A549 (cell line): ENCODE measurements at regions not wholly inside any gene's neighbourhood (a gene's known extent, or its start where the extent isn't known, plus 50 kb on each side); places are given as distances from the start of the nearest gene placed in this dataset.

ENCODE experiments used
- ATAC-seq, 2 experiments: fragments of 200-7000 bp in 1 of 2; fragments of >200 bp in 1 of 2; cut with Nextera tagmentation in 1 of 2; cut with Tn5 transposase in 1 of 2; 3 replicates each; pipeline versions ENCODE4 v1.8.0 to v1.9.1; 2018 to 2020; ENCODE audit warnings: mild to moderate bottlenecking in 1 of 2, moderate library complexity in 1 of 2
- CTCF ChIA-PET: fragments of 300-600 bp; sonication (Branson Sonifier 250); formaldehyde crosslinking; extraction: SDS; loops from one replicate; lab custom pipeline; 2021; ENCODE audit warnings: antibody characterized with exemption, inconsistent platforms; lab: Yijun Ruan, JAX
- POLR2A ChIA-PET: fragments of 350-600 bp; formaldehyde crosslinking; extraction: SDS; loops from one replicate; lab custom pipeline; 2021; ENCODE audit warnings: antibody characterized with exemption, inconsistent platforms; lab: Yijun Ruan, JAX
- DNase-seq, 2 experiments: peaks; one replicate each; pipeline versions ENCODE4 v3.0.0 to v3.0.0-alpha.2; 2011 to 2016; ENCODE audit warnings: low read depth in 1 of 2, low spot score in 1 of 2
- FAIRE-seq: peaks from 2 replicates; lab custom pipeline; 2011; peaks lifted over from hg19 to GRCh38; lab: Jason Lieb, UNC
- H3K27ac ChIP-seq, 2 experiments: fragments of >200 bp; sonication (Bioruptor Twin); formaldehyde crosslinking; 3 replicates each; pipeline ENCODE4 v1.5.1; 2016 to 2017
- H3K4me1 ChIP-seq: fragments of >200 bp; sonication (Bioruptor Twin); formaldehyde crosslinking; 3 replicates; pipeline ENCODE4 v1.6.1; 2016
- H3K4me2 ChIP-seq: fragments of >200 bp; sonication (Bioruptor Twin); formaldehyde crosslinking; 3 replicates; pipeline ENCODE4 v1.6.1; 2016
- H3K4me3 ChIP-seq: fragments of >200 bp; sonication (Bioruptor Twin); formaldehyde crosslinking; 3 replicates; pipeline ENCODE4 v1.5.1; 2016
- H3K9me3 ChIP-seq: fragments of >200 bp; sonication (Bioruptor Twin); formaldehyde crosslinking; 3 replicates; pipeline ENCODE4 v1.6.1; 2016
- CBX2 ChIP-seq: fragments of 200-600 bp; sonication (generic); IDR thresholded peaks from 2 replicates; pipeline ENCODE4 v1.6.1; 2016; ENCODE audit warnings: low read depth, mild to moderate bottlenecking, borderline replicate concordance
- CEBPB ChIP-seq, 2 experiments: fragments of >200 bp in 1 of 2; sonication (Bioruptor Twin) in 1 of 2; formaldehyde crosslinking in 1 of 2; IDR thresholded peaks; 2 replicates each; pipeline ENCODE4 v1.6.1; 2012 to 2016
- EHF ChIP-seq: fragments of 250-450 bp; sonication (Bioruptor Pico); IDR thresholded peaks from 2 replicates; pipeline ENCODE4 v1.5.0; 2020; ENCODE audit warnings: mild to moderate bottlenecking
- EHMT2 ChIP-seq: fragments of 200-600 bp; sonication (generic); IDR thresholded peaks from 2 replicates; pipeline ENCODE4 v1.6.1; 2016; ENCODE audit warnings: antibody characterized with exemption, low read depth, mild to moderate bottlenecking, moderate library complexity
- EP300 ChIP-seq, 2 experiments: fragments of >200 bp; sonication (Bioruptor Twin); formaldehyde crosslinking; IDR thresholded peaks; 2 replicates in 1 of 2; 3 replicates in 1 of 2; pipeline ENCODE4 v1.6.1; 2016 to 2017
- ESRRA ChIP-seq: fragments of 150-350 bp; IDR thresholded peaks from 2 replicates; pipeline ENCODE4 v1.6.1; 2014; ENCODE audit warnings: mild to moderate bottlenecking, low read length, borderline replicate concordance
- FOXS1 ChIP-seq: fragments of 250-450 bp; sonication (Bioruptor Pico); IDR thresholded peaks from 2 replicates; pipeline ENCODE4 v1.5.0; 2020; ENCODE audit warnings: mild to moderate bottlenecking, moderate library complexity
- GATA3 ChIP-seq: IDR thresholded peaks from 2 replicates; pipeline ENCODE4 v1.6.1; 2012; ENCODE audit warnings: borderline replicate concordance
- HEYL ChIP-seq: fragments of 250-450 bp; sonication (Bioruptor Pico); IDR thresholded peaks from 2 replicates; pipeline ENCODE4 v1.8.0; 2021; ENCODE audit warnings: mild to moderate bottlenecking, moderate library complexity
- HOXB13 ChIP-seq: fragments of 250-450 bp; sonication (Bioruptor Pico); IDR thresholded peaks from 2 replicates; pipeline ENCODE4 v1.5.0; 2020; ENCODE audit warnings: low read depth, mild to moderate bottlenecking, moderate library complexity
- HOXB5 ChIP-seq: fragments of 250-450 bp; sonication (Bioruptor Pico); IDR thresholded peaks from 2 replicates; pipeline ENCODE4 v1.5.0; 2020; ENCODE audit warnings: mild to moderate bottlenecking, moderate library complexity
- KDM1A ChIP-seq: fragments of 200-600 bp; sonication (generic); IDR thresholded peaks from 2 replicates; pipeline ENCODE4 v1.6.1; 2016; ENCODE audit warnings: low read depth, mild to moderate bottlenecking
- MAZ ChIP-seq: fragments of 150-350 bp; IDR thresholded peaks from 2 replicates; pipeline ENCODE4 v1.6.1; 2014; ENCODE audit warnings: antibody characterized with exemption, low read depth, low read length, borderline replicate concordance
- MYC ChIP-seq: IDR thresholded peaks from 2 replicates; pipeline ENCODE4 v1.6.1; 2012; ENCODE audit warnings: mild to moderate bottlenecking, inconsistent platforms, low read length, improper control_type of control experiment, borderline replicate concordance
- NFE2L2 ChIP-seq: fragments of 150-350 bp; conservative IDR thresholded peaks from 2 replicates; pipeline ENCODE4 v1.6.1; 2014; ENCODE audit warnings: low read length
- NPAS2 ChIP-seq: fragments of 250-450 bp; sonication (Bioruptor Pico); IDR thresholded peaks from 2 replicates; pipeline ENCODE4 v1.8.0; 2022; ENCODE audit warnings: mild to moderate bottlenecking, moderate library complexity, borderline replicate concordance
- NR3C1 ChIP-seq: fragments of >200 bp; sonication (Bioruptor Twin); formaldehyde crosslinking; IDR thresholded peaks from 3 replicates; pipeline ENCODE4 v1.6.1; 2017
- PHF8 ChIP-seq: fragments of 200-600 bp; sonication (generic); IDR thresholded peaks from 2 replicates; pipeline ENCODE4 v1.6.1; 2016; ENCODE audit warnings: low read depth, mild to moderate bottlenecking, antibody characterized with exemption, moderate library complexity, borderline replicate concordance
- POLR2AphosphoS2 ChIP-seq: conservative IDR thresholded peaks from 2 replicates; pipeline ENCODE4 v1.6.1; 2012; ENCODE audit warnings: low read length, improper control_type of control experiment, inconsistent platforms
- RAD21 ChIP-seq, 2 experiments: fragments of >200 bp in 1 of 2; sonication (Bioruptor Twin) in 1 of 2; formaldehyde crosslinking in 1 of 2; IDR thresholded peaks in 1 of 2; conservative IDR thresholded peaks in 1 of 2; 2 replicates in 1 of 2; 3 replicates in 1 of 2; pipeline ENCODE4 v1.6.1; 2012 to 2018; ENCODE audit warnings: inconsistent platforms in 1 of 2
- SMC3 ChIP-seq: fragments of >200 bp; sonication (Bioruptor Twin); formaldehyde crosslinking; IDR thresholded peaks from 3 replicates; pipeline ENCODE4 v1.6.1; 2018; ENCODE audit warnings: inconsistent platforms
- TFCP2L1 ChIP-seq: fragments of 250-450 bp; sonication (Bioruptor Pico); IDR thresholded peaks from 2 replicates; pipeline ENCODE4 v1.5.0; 2021; ENCODE audit warnings: mild to moderate bottlenecking
- TP53 ChIP-seq: fragments of 250-450 bp; sonication (Bioruptor Pico); IDR thresholded peaks from 2 replicates; pipeline ENCODE4 v1.5.0; 2021; ENCODE audit warnings: mild to moderate bottlenecking, moderate library complexity
- ZC3H11A ChIP-seq: fragments of 450-650 bp; IDR thresholded peaks from 2 replicates; pipeline ENCODE4 v1.6.1; 2014; ENCODE audit warnings: antibody characterized with exemption, mild to moderate bottlenecking
- ZFP36 ChIP-seq: fragments of 450-650 bp; IDR thresholded peaks from 2 replicates; pipeline ENCODE4 v1.6.1; 2014; ENCODE audit warnings: borderline replicate concordance; ENCODE audit not compliant: partially characterized antibody
- ZSCAN20 ChIP-seq: fragments of 250-450 bp; sonication (Bioruptor Pico); IDR thresholded peaks from 2 replicates; pipeline ENCODE4 v1.8.0; 2022; ENCODE audit warnings: mild to moderate bottlenecking, moderate library complexity
- WGBS: methylation state at CpG from one replicate; pipeline ENCODE4 v1.1.6; 2017; ENCODE audit errors: missing lambda C conversion rate; 5-methylcytosine and 5-hydroxymethylcytosine counted together
- TF ChIP-seq, protein P1 (sequence below): fragments of >200 bp; sonication (Bioruptor Twin); formaldehyde crosslinking; IDR thresholded peaks from 2 replicates; pipeline ENCODE4 v1.6.1; 2016
- TF ChIP-seq, protein P2 (sequence below): IDR thresholded peaks from 2 replicates; pipeline ENCODE4 v1.6.1; 2012

DNA sequence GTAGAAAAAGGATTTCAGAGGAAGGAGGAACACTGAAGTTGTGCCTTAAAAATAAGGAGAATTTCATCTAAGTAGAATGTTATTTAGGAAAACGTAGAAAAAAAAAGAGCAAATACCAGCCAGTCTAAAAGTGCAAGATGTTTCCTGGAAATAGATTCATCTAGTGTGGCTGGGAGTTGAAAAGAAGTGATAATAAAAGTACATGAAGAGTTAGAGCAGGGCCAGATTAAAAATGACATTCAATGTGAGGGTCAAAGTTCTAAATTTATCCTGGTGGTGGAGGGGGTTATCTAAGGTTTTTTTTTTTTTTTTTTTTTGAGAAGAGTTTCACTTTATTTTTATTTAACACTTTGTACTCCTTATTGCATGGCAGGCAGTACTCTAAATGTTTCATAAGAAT is 289.3 kb downstream of the MDFIC start:
- ATAC-seq, result no peak
- no peaks in the 10 kb centered on the region; the same call in 2 of the 3 replicates for H3K9me3 ChIP-seq
- 26% methylated on average over 1 of the region's 1 CpG for WGBS
- DNase-seq, result no peak
- ChIA-PET CTCF (interaction anchor here (1.0 kb wide), 1 partner anchor 346 kb away, joined by 3 read pairs; no protein-coding TSS in a partner anchor), POLR2A (no interaction called here)
- no peak for FAIRE-seq
- no peaks in the 10 kb centered on the region for H3K4me1 ChIP-seq
- no peak overlapping the region for H3K4me2 ChIP-seq
- H3K27ac ChIP-seq, result no peak overlapping the region
- no peak overlapping the region for H3K4me3 ChIP-seq
- TF ChIP-seq ZSCAN20 (CRISPR knock-in tag) (no peak), PHF8 (no peak), SMC3 (no peak), GATA3 (no peak), HOXB5 (no peak), NPAS2 (no peak), NR3C1 (no peak), NFE2L2 (no peak), RAD21 (conservative IDR thresholded peaks at IDR 0.05 in 1 of 2, IDR thresholded peaks at IDR 0.05 in 1 of 2) (no peak), FOXS1 (CRISPR knock-in tag) (no peak), EHF (CRISPR knock-in tag) (no peak), ZFP36 (no peak), CEBPB (IDR thresholded peaks at IDR 0.05) (no peak), POLR2AphosphoS2 (no peak)

DNA sequence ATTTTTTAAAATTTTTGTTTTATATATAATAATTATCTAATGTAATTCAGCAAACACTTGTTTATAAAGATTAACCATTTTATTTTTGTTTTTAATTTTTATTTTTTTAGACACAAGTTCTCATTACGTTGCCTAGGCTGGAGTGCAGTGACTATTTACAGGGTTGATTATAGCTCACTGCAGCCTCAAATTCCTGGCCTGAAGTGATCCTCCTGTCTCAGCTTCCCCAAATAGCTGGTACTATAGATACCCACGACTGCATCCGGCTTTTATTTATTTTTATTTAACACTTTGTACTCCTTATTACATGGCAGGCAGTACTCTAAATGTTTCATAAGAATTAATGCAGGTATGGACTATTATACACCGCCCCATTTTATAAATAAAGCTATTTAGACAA is 288.7 kb downstream of the MDFIC start:
- CTCF ChIA-PET, result no interaction called here
- Histone ChIP-seq H3K4me1 (no peaks in the 10 kb centered on the region), H3K4me2 (no peak overlapping the region), H3K27ac (no peak overlapping the region), H3K4me3 (no peak overlapping the region), H3K9me3 (no peaks in the 10 kb centered on the region; the same call in 2 of the 3 replicates)
- WGBS, result 54% methylated on average over 4 of the region's 4 CpGs
- TF ChIP-seq HOXB5, result no peak
- no peak for TF ChIP-seq MYC
- TF ChIP-seq KDM1A, result no peak
- no peak for TF ChIP-seq NFE2L2
- TF ChIP-seq FOXS1 (CRISPR knock-in tag), result no peak
- no peak for TF ChIP-seq CBX2
- TF ChIP-seq TP53, result no peak
- no peak for TF ChIP-seq EHMT2
- TF ChIP-seq EP300 (IDR thresholded peaks at IDR 0.05), result no peak
- TF ChIP-seq HEYL (CRISPR knock-in tag), result no peak
- TF ChIP-seq PHF8, result no peak
- TF ChIP-seq, protein P1, sequence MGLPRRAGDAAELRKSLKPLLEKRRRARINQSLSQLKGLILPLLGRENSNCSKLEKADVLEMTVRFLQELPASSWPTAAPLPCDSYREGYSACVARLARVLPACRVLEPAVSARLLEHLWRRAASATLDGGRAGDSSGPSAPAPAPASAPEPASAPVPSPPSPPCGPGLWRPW, result no peak
- TF ChIP-seq, protein P2, sequence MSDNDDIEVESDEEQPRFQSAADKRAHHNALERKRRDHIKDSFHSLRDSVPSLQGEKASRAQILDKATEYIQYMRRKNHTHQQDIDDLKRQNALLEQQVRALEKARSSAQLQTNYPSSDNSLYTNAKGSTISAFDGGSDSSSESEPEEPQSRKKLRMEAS, result no peak
- no peak for TF ChIP-seq TFCP2L1 (CRISPR knock-in tag)
- no peak for TF ChIP-seq ZC3H11A
- TF ChIP-seq NR3C1, result no peak
- TF ChIP-seq ESRRA, result no peak
- no peak for TF ChIP-seq EHF (CRISPR knock-in tag)
- TF ChIP-seq HOXB13 (CRISPR knock-in tag), result no peak
- no peak for TF ChIP-seq MAZ
- no peak for ATAC-seq
- no peak for FAIRE-seq
- POLR2A ChIA-PET, result no interaction called here
- no peak for DNase-seq
